DMS 273 (cell line): ENCODE measurements at regions not wholly inside any gene's neighbourhood (a gene's known extent, or its start where the extent isn't known, plus 50 kb on each side); places are given as distances from the start of the nearest gene placed in this dataset.

Experiments
- DNase-seq: peaks from one replicate; lab custom pipeline; 2025; ENCODE audit not compliant: unreplicated experiment; lab: John Stamatoyannopoulos, UW

DNA sequence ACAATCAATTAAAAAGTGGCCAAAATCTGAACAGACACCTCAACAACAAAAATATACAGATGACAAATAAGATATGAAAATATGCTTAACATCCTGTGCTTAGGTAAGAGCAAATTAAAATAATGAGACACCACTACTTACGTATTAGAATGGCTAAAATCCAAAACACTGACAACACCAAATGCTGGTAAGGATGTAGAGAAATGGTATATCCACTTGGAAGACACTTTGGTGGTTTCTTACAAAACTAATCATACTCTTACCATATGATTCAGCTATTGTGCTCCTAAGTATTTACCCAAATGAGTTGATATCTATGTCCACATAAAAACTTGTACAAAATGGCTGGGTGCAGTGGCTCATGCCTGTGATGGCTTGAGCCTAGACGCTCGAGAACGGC is 51.7 kb upstream of the ZNF599 start:
- no peak for DNase-seq
